IMR-90 (cell line): ENCODE measurements at regions not wholly inside any gene's neighbourhood (a gene's known extent, or its start where the extent isn't known, plus 50 kb on each side); places are given as distances from the start of the nearest gene placed in this dataset.

ENCODE experiments used
- ATAC-seq: fragments of 200-7000 bp; cut with Tn5 transposase; 2 replicates; pipeline ENCODE4 v1.9.1; 2020; ENCODE audit warnings: low read depth, mild to moderate bottlenecking, moderate library complexity
- BruUV-seq: library from RNA; stranded (reverse); fragments of 400-500 nt; replicated peaks from 2 replicates; lab custom pipeline; 2021; lab: Mats Ljungman, UMichigan
- CTCF ChIA-PET: fragments of 300-600 bp; formaldehyde crosslinking; extraction: SDS; loops from one replicate; lab custom pipeline; 2021; ENCODE audit warnings: antibody characterized with exemption; lab: Yijun Ruan, JAX
- POLR2A ChIA-PET: fragments of 300-600 bp; sonication (Branson Sonifier 250); formaldehyde crosslinking; loops from one replicate; lab custom pipeline; 2022; ENCODE audit warnings: antibody characterized with exemption; ENCODE audit not compliant: unreplicated experiment; lab: Charles Lee
- DNase-seq: peaks from one replicate; pipeline ENCODE4 v3.0.0; 2013
- H2AFZ ChIP-seq: replicated peaks from 2 replicates; pipeline ENCODE3; 2013; ENCODE audit warnings: low read length, mild to moderate bottlenecking; ENCODE audit not compliant: poor library complexity
- H2AK5ac ChIP-seq: 2 replicates; pipeline ENCODE4 v1.6.1; 2013; ENCODE audit warnings: low read depth, low read length, inconsistent platforms
- H2AK9ac ChIP-seq: replicated peaks from 2 replicates; pipeline ENCODE3; 2013; ENCODE audit warnings: mild to moderate bottlenecking, low read depth, low read length, moderate library complexity; ENCODE audit not compliant: poor library complexity
- H2BK120ac ChIP-seq: 2 replicates; pipeline ENCODE4 v1.6.1; 2013; ENCODE audit warnings: low read depth, low read length, inconsistent platforms
- H2BK15ac ChIP-seq: 3 replicates; pipeline ENCODE4 v1.6.1; 2013; ENCODE audit warnings: low read depth, low read length, inconsistent platforms
- H2BK20ac ChIP-seq: 2 replicates; pipeline ENCODE4 v1.6.1; 2013; ENCODE audit warnings: low read depth, mild to moderate bottlenecking, inconsistent platforms, low read length, moderate library complexity
- H2BK5ac ChIP-seq: 2 replicates; pipeline ENCODE4 v1.6.1; 2013; ENCODE audit warnings: mild to moderate bottlenecking, low read depth, low read length, inconsistent platforms; ENCODE audit not compliant: poor library complexity, severe bottlenecking
- H3K14ac ChIP-seq: replicated peaks from 2 replicates; pipeline ENCODE4 v1.6.1; 2013; ENCODE audit warnings: low read depth, low read length, inconsistent platforms
- H3K18ac ChIP-seq: 2 replicates; pipeline ENCODE4 v1.6.1; 2013; ENCODE audit warnings: low read depth, low read length, control low read depth
- H3K23ac ChIP-seq: 2 replicates; pipeline ENCODE4 v1.6.1; 2013; ENCODE audit warnings: low read depth, low read length, inconsistent platforms
- H3K27ac ChIP-seq: 2 replicates; pipeline ENCODE4 v1.5.1; 2013; ENCODE audit warnings: mild to moderate bottlenecking, control low read depth, low read length; ENCODE audit not compliant: insufficient read depth
- H3K27me3 ChIP-seq: 2 replicates; pipeline ENCODE4 v1.6.1; 2013; ENCODE audit warnings: low read length; ENCODE audit not compliant: control insufficient read depth, insufficient read depth
- H3K36me3 ChIP-seq: 2 replicates; pipeline ENCODE4 v1.6.1; 2013; ENCODE audit warnings: low read length, mixed read lengths; ENCODE audit not compliant: control insufficient read depth, insufficient read depth
- H3K4ac ChIP-seq: 2 replicates; pipeline ENCODE4 v1.6.1; 2013; ENCODE audit warnings: low read depth, low read length, inconsistent platforms
- H3K4me1 ChIP-seq: 2 replicates; pipeline ENCODE4 v1.6.1; 2013; ENCODE audit warnings: low read length, mixed read lengths; ENCODE audit not compliant: control insufficient read depth, insufficient read depth
- H3K4me2 ChIP-seq: 2 replicates; pipeline ENCODE4 v1.6.1; 2013; ENCODE audit warnings: low read depth, mild to moderate bottlenecking, control low read depth, low read length, moderate library complexity
- H3K4me3 ChIP-seq: 2 replicates; pipeline ENCODE4 v1.5.1; 2013; ENCODE audit warnings: low read depth, mild to moderate bottlenecking, control low read depth, low read length, moderate library complexity; ENCODE audit not compliant: insufficient read depth
- H3K56ac ChIP-seq: 2 replicates; pipeline ENCODE4 v1.6.1; 2013; ENCODE audit warnings: low read length, inconsistent platforms; ENCODE audit not compliant: insufficient read depth; ENCODE audit errors: extremely low read depth
- H3K79me1 ChIP-seq, 2 experiments: 2 replicates each; pipeline ENCODE4 v1.6.1; 2013; ENCODE audit warnings: low read length in 2 of 2, inconsistent platforms in 1 of 2, low read depth in 1 of 2
- H3K9ac ChIP-seq: 2 replicates; pipeline ENCODE4 v1.6.1; 2013; ENCODE audit warnings: low read depth, low read length, control low read depth
- H3K9me1 ChIP-seq: 2 replicates; pipeline ENCODE4 v1.6.1; 2013; ENCODE audit warnings: low read length, inconsistent platforms; ENCODE audit not compliant: insufficient read depth
- H3K9me3 ChIP-seq: 2 replicates; pipeline ENCODE4 v1.6.1; 2013; ENCODE audit warnings: low read length; ENCODE audit not compliant: control insufficient read depth, insufficient read depth
- H4K20me1 ChIP-seq: 2 replicates; pipeline ENCODE4 v1.6.1; 2013; ENCODE audit warnings: low read length, inconsistent platforms; ENCODE audit not compliant: insufficient read depth
- H4K5ac ChIP-seq: 2 replicates; pipeline ENCODE4 v1.6.1; 2013; ENCODE audit warnings: mild to moderate bottlenecking, low read depth, low read length, control low read depth
- H4K8ac ChIP-seq, 2 experiments: 2 replicates each; pipeline ENCODE4 v1.6.1; 2013; ENCODE audit warnings: low read depth in 2 of 2, low read length in 2 of 2, control low read depth in 1 of 2, inconsistent platforms in 1 of 2
- H4K91ac ChIP-seq: 2 replicates; pipeline ENCODE4 v1.6.1; 2013; ENCODE audit warnings: low read depth, low read length, inconsistent platforms; ENCODE audit not compliant: insufficient read depth
- CEBPB ChIP-seq: IDR thresholded peaks from 2 replicates; pipeline ENCODE4 v1.6.1; 2012; ENCODE audit warnings: low read depth, low read length, improper control_type of control experiment
- MXI1 ChIP-seq: IDR thresholded peaks from 2 replicates; pipeline ENCODE4 v1.6.1; 2012; ENCODE audit warnings: low read depth, mild to moderate bottlenecking, low read length, moderate library complexity, borderline replicate concordance
- NFE2L2 ChIP-seq: fragments of 150-350 bp; IDR thresholded peaks from 2 replicates; pipeline ENCODE4 v1.6.1; 2016; ENCODE audit warnings: low read depth, mild to moderate bottlenecking, low read length
- RFX5 ChIP-seq: IDR thresholded peaks from 2 replicates; pipeline ENCODE4 v1.8.0; 2012; ENCODE audit warnings: low read depth, mild to moderate bottlenecking, low read length, moderate library complexity
- WGBS, 2 experiments: methylation state at CpG; one replicate each; pipeline versions ENCODE4 v1.1.5 to v1.1.7; 2013; ENCODE audit warnings: missing lambda C conversion rate in 2 of 2; ENCODE audit not compliant: insufficient read length in 1 of 2; ENCODE audit errors: extremely low coverage in 2 of 2; 5-methylcytosine and 5-hydroxymethylcytosine counted together
- dilution Hi-C: fragments of 300-500 bp; cut with HindIII; formaldehyde crosslinking; loops from one replicate; pipeline ENCODE4 v1.14.3; 2018; ENCODE audit warnings: low sequenced_read_pairs; ENCODE audit not compliant: unreplicated experiment
- in situ Hi-C: fragments of 300-500 bp; cut with MboI; formaldehyde crosslinking; loops from 3 replicates; pipeline ENCODE4 v1.14.3; 2019; ENCODE audit warnings: low sequenced_read_pairs, inconsistent platforms, mixed read lengths
- intact Hi-C: fragments of 100-400 bp; cut with micrococcal nuclease; formaldehyde crosslinking; loops from 2 replicates; pipeline ENCODE4 v1.10.0; 2022
- TF ChIP-seq, protein P1 (sequence below): conservative IDR thresholded peaks from 2 replicates; pipeline ENCODE4 v1.5.1; 2012; ENCODE audit warnings: mild to moderate bottlenecking, low read depth, low read length, improper control_type of control experiment

GRCh38 chr4:186015212-186015817 is 53.6 kb upstream of the TLR3 start:
- dilution Hi-C loops: no loop called here
- DNase-seq (no peak), ATAC-seq (no peak)
- Histone ChIP-seq H3K56ac (no peak overlapping the region), H2BK20ac (no peak overlapping the region), H4K91ac (no peak overlapping the region), H3K9me3 (no peaks in the 10 kb centered on the region), H2BK5ac (no peak overlapping the region), H3K27me3 (peaks cover 10% of the 10 kb centered on the region; the same call in 1 of the 2 replicates), H3K18ac (no peak overlapping the region), H3K9me1 (no peaks in the 10 kb centered on the region), H2AK9ac (no peak overlapping the region), H3K27ac (no peak overlapping the region), H4K5ac (no peak overlapping the region), H4K20me1 (no peaks in the 10 kb centered on the region), H3K23ac (no peak overlapping the region), H3K14ac (no peak overlapping the region), H4K8ac (no peak overlapping the region), H3K4me2 (no peak overlapping the region), H3K4me1 (no peaks in the 10 kb centered on the region), H3K9ac (no peak overlapping the region), H2BK15ac (no peak overlapping the region), H3K36me3 (no peaks in the 10 kb centered on the region), H3K4ac (no peak overlapping the region), H2AFZ (no peak overlapping the region), H3K79me1 (no peaks in the 10 kb centered on the region), H3K4me3 (no peak overlapping the region), H2BK120ac (no peak overlapping the region), H2AK5ac (no peak overlapping the region)
- no peak for TF ChIP-seq MXI1
- TF ChIP-seq NFE2L2: no peak
- no peak for TF ChIP-seq RFX5
- TF ChIP-seq, protein P1, sequence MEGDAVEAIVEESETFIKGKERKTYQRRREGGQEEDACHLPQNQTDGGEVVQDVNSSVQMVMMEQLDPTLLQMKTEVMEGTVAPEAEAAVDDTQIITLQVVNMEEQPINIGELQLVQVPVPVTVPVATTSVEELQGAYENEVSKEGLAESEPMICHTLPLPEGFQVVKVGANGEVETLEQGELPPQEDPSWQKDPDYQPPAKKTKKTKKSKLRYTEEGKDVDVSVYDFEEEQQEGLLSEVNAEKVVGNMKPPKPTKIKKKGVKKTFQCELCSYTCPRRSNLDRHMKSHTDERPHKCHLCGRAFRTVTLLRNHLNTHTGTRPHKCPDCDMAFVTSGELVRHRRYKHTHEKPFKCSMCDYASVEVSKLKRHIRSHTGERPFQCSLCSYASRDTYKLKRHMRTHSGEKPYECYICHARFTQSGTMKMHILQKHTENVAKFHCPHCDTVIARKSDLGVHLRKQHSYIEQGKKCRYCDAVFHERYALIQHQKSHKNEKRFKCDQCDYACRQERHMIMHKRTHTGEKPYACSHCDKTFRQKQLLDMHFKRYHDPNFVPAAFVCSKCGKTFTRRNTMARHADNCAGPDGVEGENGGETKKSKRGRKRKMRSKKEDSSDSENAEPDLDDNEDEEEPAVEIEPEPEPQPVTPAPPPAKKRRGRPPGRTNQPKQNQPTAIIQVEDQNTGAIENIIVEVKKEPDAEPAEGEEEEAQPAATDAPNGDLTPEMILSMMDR: no peak
- TF ChIP-seq CEBPB: no peak
- BruUV-seq: no TSS peak
- 44% methylated on average over 4 of the region's 12 CpGs; no CpG with 5 or more reads in 1 of the 2 experiments for WGBS, 2 experiments
- intact Hi-C loops: no loop called here
- ChIA-PET CTCF (interaction anchor here (0.5 kb wide), 1 partner anchor 542 kb away, joined by 3 read pairs; no protein-coding TSS in a partner anchor), POLR2A (no interaction called here)
- in situ Hi-C loops: no loop called here
